Mesothelial cell of epicardium (in vitro differentiated cells): ENCODE measurements at regions not wholly inside any gene's neighbourhood (a gene's known extent, or its start where the extent isn't known, plus 50 kb on each side); places are given as distances from the start of the nearest gene placed in this dataset.
A peak's percentile ranks its signal among the peaks of the same experiment; 100 is the strongest.

ENCODE experiments used
- DNase-seq, 2 experiments: peaks; one replicate each; pipeline ENCODE4 v3.0.0; 2021; ENCODE audit warnings: low spot score in 2 of 2; ENCODE audit not compliant: unreplicated experiment in 2 of 2
- H3K27ac Mint-ChIP-seq: 2 replicates; pipeline ENCODE4 v1.8.0; 2021; ENCODE audit warnings: mixed read lengths
- H3K27me3 Mint-ChIP-seq: 2 replicates; pipeline ENCODE4 v1.8.0; 2021; ENCODE audit warnings: low read depth, mixed read lengths
- H3K36me3 Mint-ChIP-seq: 2 replicates; pipeline ENCODE4 v1.8.0; 2021; ENCODE audit warnings: mixed read lengths
- H3K4me1 Mint-ChIP-seq: 2 replicates; pipeline ENCODE4 v1.8.0; 2021; ENCODE audit warnings: mixed read lengths
- H3K4me3 Mint-ChIP-seq: 2 replicates; pipeline ENCODE4 v1.8.0; 2021; ENCODE audit warnings: mild to moderate bottlenecking, moderate library complexity, mixed read lengths
- H3K9me3 Mint-ChIP-seq: 2 replicates; pipeline ENCODE4 v1.8.0; 2021; ENCODE audit warnings: mixed read lengths
- CTCF ChIP-seq: fragments of 200-600 bp; sonication (generic); IDR thresholded peaks from one replicate; pipeline ENCODE4 v1.5.0; 2021; ENCODE audit warnings: antibody characterized with exemption; ENCODE audit not compliant: unreplicated experiment

- TF ChIP-seq CTCF = no peak
- no peak for DNase-seq
These were observed 70.4 kb upstream of the SLC7A11 start for GRCh38 chr4:138312536-138312911.

GRCh38 chr4:138311771-138312535, 69.8 kb upstream of the SLC7A11 start:
- Mint-ChIP-seq H3K36me3 (no peaks in the 10 kb centered on the region), H3K9me3 (peaks cover 19% of the 10 kb centered on the region), H3K27ac (no peak overlapping the region), H3K4me1 (peaks cover 16% of the 10 kb centered on the region), H3K27me3 (no peaks in the 10 kb centered on the region), H3K4me3 (no peak overlapping the region)
- no peak for DNase-seq
- no peak for TF ChIP-seq CTCF

More at GRCh38 chr4:138312536-138312911, 70.4 kb upstream of the SLC7A11 start:
- Mint-ChIP-seq H3K27me3 (no peaks in the 10 kb centered on the region), H3K4me1 (peaks cover 15% of the 10 kb centered on the region), H3K36me3 (no peaks in the 10 kb centered on the region), H3K27ac (no peak overlapping the region), H3K9me3 (peaks cover 19% of the 10 kb centered on the region), H3K4me3 (no peak overlapping the region)

GRCh38 chr4:138310991-138311390, 68.8 kb upstream of the SLC7A11 start:
- no peaks in the 10 kb centered on the region for H3K36me3 Mint-ChIP-seq
- no peaks in the 10 kb centered on the region for H3K27me3 Mint-ChIP-seq
- peaks cover 18% of the 10 kb centered on the region for H3K9me3 Mint-ChIP-seq
- no peak overlapping the region for H3K4me3 Mint-ChIP-seq
- TF ChIP-seq CTCF = no peak
- no peak for DNase-seq
- no peak overlapping the region for H3K27ac Mint-ChIP-seq
- peaks cover 21% of the 10 kb centered on the region for H3K4me1 Mint-ChIP-seq

- TF ChIP-seq CTCF = no peak
- Mint-ChIP-seq H3K4me3 (no peak overlapping the region), H3K9me3 (peaks cover 13% of the 10 kb centered on the region), H3K36me3 (no peaks in the 10 kb centered on the region), H3K27ac (no peak overlapping the region), H3K4me1 (peaks cover 21% of the 10 kb centered on the region), H3K27me3 (no peaks in the 10 kb centered on the region)
- DNase-seq = no peak
These were observed 68.3 kb upstream of the SLC7A11 start for GRCh38 chr4:138310498-138310897.

GRCh38 chr4:138308356-138308755, 66.2 kb upstream of the SLC7A11 start:
- TF ChIP-seq CTCF = no peak
- DNase-seq = no peak
- Mint-ChIP-seq H3K36me3 (no peaks in the 10 kb centered on the region), H3K27ac (peak overlapping the region; percentile 74), H3K27me3 (no peaks in the 10 kb centered on the region), H3K9me3 (peaks cover 4% of the 10 kb centered on the region), H3K4me1 (peaks cover 21% of the 10 kb centered on the region), H3K4me3 (no peak overlapping the region)
